ENCODE measurements at regions not wholly inside any gene's neighbourhood (a gene's known extent, or its start where the extent isn't known, plus 50 kb on each side); places are given as distances from the start of the nearest gene placed in this dataset.

GRCh38 chr2:51998890-51999289 is 967.0 kb upstream of the NRXN1 start:
- no peak for TF ChIP-seq CTCF (IDR thresholded peaks at IDR 0.05)
- TF ChIP-seq POLR2A (IDR thresholded peaks at IDR 0.05), result no peak
- TF ChIP-seq EP300 (IDR thresholded peaks at IDR 0.05), result no peak
